Natural killer cell (primary cell): ENCODE measurements at regions not wholly inside any gene's neighbourhood (a gene's known extent, or its start where the extent isn't known, plus 50 kb on each side); places are given as distances from the start of the nearest gene placed in this dataset.

Source experiments
- ATAC-seq, 3 donors: fragments of 150-1000 bp in 2 of 3; fragments of 200-7000 bp in 1 of 3; cut with Tn5 transposase; 1 replicate in 1 of 3; 2 replicates in 2 of 3; pipeline ENCODE4 v1.10.0; 2021; ENCODE audit warnings: mild to moderate bottlenecking in 2 of 3, moderate library complexity in 2 of 3
- DNase-seq, 2 donors: peaks; one replicate each; pipeline versions ENCODE4 v3.0.0 to v3.0.0-alpha.2; 2013 to 2021; ENCODE audit warnings: mixed read lengths in 1 of 2
- H3K27ac ChIP-seq: one replicate; pipeline ENCODE4 v1.5.1; 2013; ENCODE audit warnings: mild to moderate bottlenecking, low read length
- H3K27me3 ChIP-seq: one replicate; pipeline ENCODE4 v1.6.1; 2013; ENCODE audit warnings: low read length; ENCODE audit not compliant: control insufficient read depth, insufficient read depth
- H3K36me3 ChIP-seq: one replicate; pipeline ENCODE4 v1.6.1; 2013; ENCODE audit warnings: low read length; ENCODE audit not compliant: control insufficient read depth, insufficient read depth
- H3K4me1 ChIP-seq: one replicate; pipeline ENCODE4 v1.6.1; 2013; ENCODE audit warnings: low read length; ENCODE audit not compliant: control insufficient read depth, insufficient read depth
- H3K4me3 ChIP-seq: one replicate; pipeline ENCODE4 v1.5.1; 2013; ENCODE audit warnings: low read length
- H3K9me3 ChIP-seq: one replicate; pipeline ENCODE4 v1.6.1; 2013; ENCODE audit warnings: low read length; ENCODE audit not compliant: control insufficient read depth, insufficient read depth
- H3K27ac Mint-ChIP-seq, 2 donors: one replicate each; pipeline ENCODE4 v1.8.0; 2022; ENCODE audit warnings: mild to moderate bottlenecking in 2 of 2, mixed read lengths in 2 of 2, moderate library complexity in 1 of 2
- H3K27me3 Mint-ChIP-seq, 2 donors: one replicate each; pipeline ENCODE4 v1.8.0; 2022; ENCODE audit warnings: low read depth in 2 of 2, mixed read lengths in 2 of 2
- H3K36me3 Mint-ChIP-seq: one replicate; pipeline ENCODE4 v1.8.0; 2022; ENCODE audit warnings: mixed read lengths
- H3K4me1 Mint-ChIP-seq, 2 donors: one replicate each; pipeline ENCODE4 v1.8.0; 2022; ENCODE audit warnings: mixed read lengths in 2 of 2
- H3K4me3 Mint-ChIP-seq: one replicate; pipeline ENCODE4 v1.8.0; 2022; ENCODE audit warnings: mild to moderate bottlenecking, moderate library complexity, mixed read lengths
- H3K9me3 Mint-ChIP-seq, 2 donors: one replicate each; pipeline ENCODE4 v1.8.0; 2022; ENCODE audit warnings: mixed read lengths in 2 of 2
- CTCF ChIP-seq: fragments of 200-600 bp; IDR thresholded peaks from one replicate; pipeline ENCODE4 v1.8.0; 2022; ENCODE audit warnings: antibody characterized with exemption
- WGBS: methylation state at CpG from one replicate; pipeline ENCODE4 v1.1.7; 2013; ENCODE audit warnings: missing lambda C conversion rate; ENCODE audit not compliant: insufficient coverage; 5-methylcytosine and 5-hydroxymethylcytosine counted together
- intact Hi-C: fragments of 100-400 bp; cut with micrococcal nuclease; formaldehyde crosslinking; loops from one replicate; pipeline ENCODE4 v1.14.2; 2022

- WGBS = 92% methylated on average over 3 of the region's 4 CpGs
- DNase-seq = no peak
- no peaks in the 10 kb centered on the region for H3K36me3 Mint-ChIP-seq
- Histone ChIP-seq H3K27me3 (no peaks in the 10 kb centered on the region), H3K36me3 (no peaks in the 10 kb centered on the region), H3K27ac (no peak overlapping the region), H3K4me1 (no peaks in the 10 kb centered on the region), H3K9me3 (no peaks in the 10 kb centered on the region), H3K4me3 (no peak overlapping the region)
- H3K4me1 Mint-ChIP-seq = no peaks in the 10 kb centered on the region
- H3K9me3 Mint-ChIP-seq = peaks cover 0 to 2% of the 10 kb centered on the region in 2 donors
- TF ChIP-seq CTCF = no peak
- ATAC-seq = no peak
- no peak overlapping the region for H3K27ac Mint-ChIP-seq
- no peak overlapping the region for H3K4me3 Mint-ChIP-seq
- peaks cover 10% of the 10 kb centered on the region in 2 donors for H3K27me3 Mint-ChIP-seq
- intact Hi-C loops = no loop called here
Measured at GRCh38 chr18:55064073-55064472, 104.8 kb upstream of the CCDC68 start.

DNA sequence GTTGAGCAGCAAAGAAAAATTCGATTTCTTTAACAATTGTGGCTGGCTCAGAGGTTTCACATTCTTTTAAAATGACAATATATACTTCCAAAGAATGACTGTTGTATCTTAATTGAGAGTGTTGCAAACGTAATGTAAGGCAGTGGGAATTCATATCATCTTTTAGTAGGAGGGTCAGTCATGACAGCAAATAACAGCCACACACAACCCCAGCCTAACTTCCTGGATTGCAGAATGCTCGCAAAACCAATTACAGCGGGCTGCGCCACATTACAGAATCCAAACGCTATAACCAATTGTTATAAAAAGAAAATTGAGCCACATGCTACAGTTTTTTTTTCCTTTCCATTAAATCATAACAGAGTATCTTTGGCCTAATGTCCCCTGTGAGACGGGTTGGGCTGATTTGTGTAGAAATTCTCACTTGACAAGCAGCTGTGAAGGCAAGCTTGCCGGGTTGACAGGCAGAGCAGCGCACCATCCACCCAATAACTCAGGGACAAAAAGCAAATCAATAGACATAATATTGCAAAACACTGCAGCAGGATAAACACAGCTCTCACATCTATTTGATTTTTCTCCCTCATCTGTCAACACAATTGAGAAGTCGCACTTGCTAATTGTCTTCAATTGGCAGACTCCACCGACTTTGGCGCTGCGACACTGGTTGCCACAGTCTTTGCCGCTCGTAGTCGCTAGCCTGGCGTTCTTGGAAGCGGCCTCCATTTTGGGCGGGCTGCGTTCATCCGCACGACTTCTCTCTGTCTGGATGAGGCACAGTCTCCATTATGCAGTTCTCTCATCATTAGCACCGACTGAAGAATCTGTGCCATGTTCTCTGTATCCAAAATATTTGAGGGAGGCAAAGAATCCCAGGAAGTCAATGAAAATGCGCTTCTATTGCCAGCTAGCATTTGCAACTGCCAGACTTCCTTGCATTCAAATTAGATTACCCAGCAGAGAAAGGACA, 95.0 kb upstream of the CCDC68 start:
- no peak overlapping the region for H3K27ac Mint-ChIP-seq
- Histone ChIP-seq H3K36me3 (no peaks in the 10 kb centered on the region), H3K4me3 (no peak overlapping the region), H3K4me1 (no peaks in the 10 kb centered on the region), H3K9me3 (no peaks in the 10 kb centered on the region), H3K27ac (no peak overlapping the region), H3K27me3 (no peaks in the 10 kb centered on the region)
- intact Hi-C loops = no loop called here
- H3K4me1 Mint-ChIP-seq = no peaks in the 10 kb centered on the region
- no peak for DNase-seq
- H3K27me3 Mint-ChIP-seq = no peaks in the 10 kb centered on the region
- no peaks in the 10 kb centered on the region for H3K36me3 Mint-ChIP-seq
- no peak for ATAC-seq
- H3K9me3 Mint-ChIP-seq = no peaks in the 10 kb centered on the region
- 93% methylated on average over 23 of the region's 24 CpGs for WGBS
- TF ChIP-seq CTCF = no peak
- H3K4me3 Mint-ChIP-seq = no peak overlapping the region

DNA sequence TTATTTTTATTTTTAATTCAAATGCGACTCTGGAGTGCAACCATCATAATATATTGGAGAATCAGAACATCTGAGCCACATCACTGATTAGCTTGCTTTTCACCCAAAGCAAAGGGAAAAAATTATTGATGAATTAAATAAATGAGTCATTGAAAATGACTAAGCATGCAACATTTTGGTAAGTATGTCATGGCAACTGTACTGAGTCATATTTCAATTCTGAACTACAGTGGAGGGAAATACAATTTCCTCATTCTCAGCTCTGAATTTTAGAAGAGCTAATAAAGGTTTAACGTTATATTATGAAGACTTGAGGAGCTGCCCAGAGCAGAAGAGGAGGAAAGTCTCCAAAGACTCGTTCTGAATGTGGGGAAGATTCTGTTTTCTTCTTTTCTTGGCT, 89.6 kb upstream of the CCDC68 start:
- Mint-ChIP-seq H3K36me3 (no peaks in the 10 kb centered on the region), H3K9me3 (no peaks in the 10 kb centered on the region), H3K27me3 (no peaks in the 10 kb centered on the region), H3K27ac (no peak overlapping the region), H3K4me1 (no peaks in the 10 kb centered on the region), H3K4me3 (no peak overlapping the region)
- Histone ChIP-seq H3K27ac (no peak overlapping the region), H3K4me1 (no peaks in the 10 kb centered on the region), H3K27me3 (no peaks in the 10 kb centered on the region), H3K9me3 (no peaks in the 10 kb centered on the region), H3K4me3 (no peak overlapping the region), H3K36me3 (no peaks in the 10 kb centered on the region)
- DNase-seq (no peak), ATAC-seq (no peak)
- 67% methylated on average over 2 of the region's 3 CpGs for WGBS
- no peak for TF ChIP-seq CTCF
- intact Hi-C loops = no loop called here
